ENCODE measurements at regions not wholly inside any gene's neighbourhood (a gene's known extent, or its start where the extent isn't known, plus 50 kb on each side); places are given as distances from the start of the nearest gene placed in this dataset.
"Not testable (repeated sequence)": the region's sequence is repeated elsewhere in the genome, so short reads cannot be mapped to it uniquely, and the experiment has no call there.

- H3K9me3 ChIP-seq (ENCODE audit: control insufficient read depth in 2 of 2, insufficient read depth in 1 of 2, low read length in 1 of 2): no peaks in the 10 kb centered on the region
- H3K4me1 ChIP-seq (ENCODE audit: control insufficient read depth in 2 of 2, insufficient read depth in 2 of 2, low read length in 2 of 2): no peaks in the 10 kb centered on the region
- 49% methylated on average over 1 of the region's 1 CpG for WGBS
- H3K27ac ChIP-seq (ENCODE audit: low read depth in 1 of 2, low read length in 1 of 2): no peak overlapping the region
- H3K36me3 ChIP-seq (ENCODE audit: control insufficient read depth in 2 of 2, insufficient read depth in 2 of 2, low read length in 1 of 2): no peaks in the 10 kb centered on the region
- no peak for DNase-seq (ENCODE audit: low read depth in 6 of 9, low spot score in 9 of 9)
- H3K4me3 ChIP-seq (ENCODE audit: low read length in 2 of 2): no peak overlapping the region
- H3K27me3 ChIP-seq (ENCODE audit: control insufficient read depth in 2 of 2, insufficient read depth in 1 of 2, low read length in 1 of 2): no peaks in the 10 kb centered on the region
These were observed 1185.8 kb upstream of the ALCAM start for GRCh38 chr3:104180906-104181305.

DNA sequence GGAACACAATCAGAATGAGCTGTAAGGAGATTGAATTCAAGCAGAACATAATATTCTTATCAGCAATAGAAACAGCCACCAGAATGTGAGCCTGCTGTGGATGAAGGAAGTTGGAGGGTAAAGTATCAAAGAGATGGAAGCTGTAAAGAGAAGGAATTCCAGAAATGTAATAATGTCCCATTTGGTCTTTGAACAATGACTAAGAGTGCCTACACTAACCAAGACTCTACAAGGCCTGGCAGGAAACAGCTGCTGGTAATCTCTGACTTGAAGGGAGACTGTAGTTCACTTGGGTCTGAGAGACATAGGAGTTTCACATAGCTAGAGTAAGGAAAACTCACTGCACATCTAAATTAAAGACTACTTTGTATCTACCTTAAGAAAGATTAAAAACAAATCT is 1176.0 kb upstream of the ALCAM start:
- no peaks in the 10 kb centered on the region for H3K27me3 ChIP-seq (ENCODE audit: control insufficient read depth in 2 of 2, insufficient read depth in 1 of 2, low read length in 1 of 2)
- no peaks in the 10 kb centered on the region for H3K36me3 ChIP-seq (ENCODE audit: control insufficient read depth in 2 of 2, insufficient read depth in 2 of 2, low read length in 1 of 2)
- H3K4me3 ChIP-seq (ENCODE audit: low read length in 2 of 2): no peak overlapping the region

GRCh38 chr3:104198131-104198530 is 1168.6 kb upstream of the ALCAM start:
- Histone ChIP-seq H3K27me3 (ENCODE audit: control insufficient read depth in 2 of 2, insufficient read depth in 1 of 2, low read length in 1 of 2) (no peaks in the 10 kb centered on the region), H3K27ac (ENCODE audit: low read depth in 1 of 2, low read length in 1 of 2) (no peak overlapping the region), H3K4me3 (ENCODE audit: low read length in 2 of 2) (no peak overlapping the region), H3K9me3 (ENCODE audit: control insufficient read depth in 2 of 2, insufficient read depth in 1 of 2, low read length in 1 of 2) (no peaks in the 10 kb centered on the region), H3K36me3 (ENCODE audit: control insufficient read depth in 2 of 2, insufficient read depth in 2 of 2, low read length in 1 of 2) (no peaks in the 10 kb centered on the region), H3K4me1 (ENCODE audit: control insufficient read depth in 2 of 2, insufficient read depth in 2 of 2, low read length in 2 of 2) (no peaks in the 10 kb centered on the region)
- 29% methylated on average over 2 of the region's 2 CpGs for WGBS
- no peak for DNase-seq (ENCODE audit: low read depth in 6 of 9, low spot score in 9 of 9)

More for the DNA sequence above, 1176.0 kb upstream of the ALCAM start:
- no peak for DNase-seq (ENCODE audit: low read depth in 6 of 9, low spot score in 9 of 9)
- H3K27ac ChIP-seq (ENCODE audit: low read depth in 1 of 2, low read length in 1 of 2): no peak overlapping the region
- no peaks in the 10 kb centered on the region for H3K4me1 ChIP-seq (ENCODE audit: control insufficient read depth in 2 of 2, insufficient read depth in 2 of 2, low read length in 2 of 2)
- H3K9me3 ChIP-seq (ENCODE audit: control insufficient read depth in 2 of 2, insufficient read depth in 1 of 2, low read length in 1 of 2): peaks cover 0 to 8% of the 10 kb centered on the region in 2 donors

GRCh38 chr3:104206925-104207324 is 1159.8 kb upstream of the ALCAM start:
- no peaks in the 10 kb centered on the region for H3K9me3 ChIP-seq (ENCODE audit: control insufficient read depth in 2 of 2, insufficient read depth in 1 of 2, low read length in 1 of 2)
- H3K36me3 ChIP-seq (ENCODE audit: control insufficient read depth in 2 of 2, insufficient read depth in 2 of 2, low read length in 1 of 2): no peaks in the 10 kb centered on the region
- H3K4me3 ChIP-seq (ENCODE audit: low read length in 2 of 2): no peak overlapping the region
- no peak overlapping the region for H3K27ac ChIP-seq (ENCODE audit: low read depth in 1 of 2, low read length in 1 of 2)
- no peaks in the 10 kb centered on the region for H3K27me3 ChIP-seq (ENCODE audit: control insufficient read depth in 2 of 2, insufficient read depth in 1 of 2, low read length in 1 of 2)
- DNase-seq (ENCODE audit: low read depth in 6 of 9, low spot score in 9 of 9): no peak
- H3K4me1 ChIP-seq (ENCODE audit: control insufficient read depth in 2 of 2, insufficient read depth in 2 of 2, low read length in 2 of 2): no peaks in the 10 kb centered on the region
- 90% methylated on average over 2 of the region's 2 CpGs for WGBS

DNA sequence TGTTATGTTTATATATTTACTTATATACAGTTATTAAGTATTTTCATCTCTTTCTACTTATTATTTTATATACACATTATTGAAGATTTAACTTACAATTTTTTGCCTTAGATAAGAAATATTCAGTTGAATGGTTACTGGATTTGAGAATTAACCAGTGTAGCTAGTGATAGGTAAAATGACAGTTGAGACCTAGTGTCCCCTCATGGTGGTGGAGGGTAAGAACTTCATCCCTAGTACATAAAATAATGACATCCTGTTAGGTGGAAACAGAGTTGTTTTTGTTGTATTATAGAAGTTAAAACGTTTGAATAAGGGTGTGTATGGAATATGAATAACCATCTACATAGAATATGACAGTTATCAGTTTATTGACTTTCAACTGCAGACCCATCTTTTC is 1152.4 kb upstream of the ALCAM start:
- no peaks in the 10 kb centered on the region for H3K36me3 ChIP-seq (ENCODE audit: control insufficient read depth in 2 of 2, insufficient read depth in 2 of 2, low read length in 1 of 2)
- no peaks in the 10 kb centered on the region for H3K9me3 ChIP-seq (ENCODE audit: control insufficient read depth in 2 of 2, insufficient read depth in 1 of 2, low read length in 1 of 2)
- no peaks in the 10 kb centered on the region for H3K27me3 ChIP-seq (ENCODE audit: control insufficient read depth in 2 of 2, insufficient read depth in 1 of 2, low read length in 1 of 2)
- H3K27ac ChIP-seq (ENCODE audit: low read depth in 1 of 2, low read length in 1 of 2): no peak overlapping the region
- no peaks in the 10 kb centered on the region for H3K4me1 ChIP-seq (ENCODE audit: control insufficient read depth in 2 of 2, insufficient read depth in 2 of 2, low read length in 2 of 2)
- WGBS: 44% methylated on average over 1 of the region's 1 CpG
- H3K4me3 ChIP-seq (ENCODE audit: low read length in 2 of 2): no peak overlapping the region
- no peak for DNase-seq (ENCODE audit: low read depth in 6 of 9, low spot score in 9 of 9)

DNA sequence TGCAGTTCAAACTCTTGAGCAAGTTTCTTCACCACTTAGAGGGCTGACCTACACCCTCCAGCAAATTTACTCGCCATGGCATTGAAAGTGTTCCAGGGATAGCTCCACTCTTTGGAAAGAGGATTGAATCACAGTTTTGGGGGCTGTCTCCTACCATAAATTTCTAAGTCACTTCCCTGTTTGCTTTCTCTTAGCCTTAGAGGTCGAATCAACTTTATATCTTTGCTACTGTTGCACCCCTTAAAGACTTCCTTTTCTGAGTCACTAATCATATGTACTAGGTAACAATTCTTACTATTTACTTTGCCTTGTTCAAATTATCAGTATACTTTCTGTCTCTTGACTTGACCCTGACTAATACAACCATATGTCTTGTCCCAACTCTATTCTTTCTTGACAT is 1151.8 kb upstream of the ALCAM start:
- H3K9me3 ChIP-seq (ENCODE audit: control insufficient read depth in 2 of 2, insufficient read depth in 1 of 2, low read length in 1 of 2): no peaks in the 10 kb centered on the region
- WGBS: 81% methylated on average over 2 of the region's 2 CpGs

GRCh38 chr3:104219046-104219445 is 1147.7 kb upstream of the ALCAM start:
- not testable (repeated sequence) for H3K36me3 ChIP-seq (ENCODE audit: control insufficient read depth in 2 of 2, insufficient read depth in 2 of 2, low read length in 1 of 2); H3K27me3 ChIP-seq (ENCODE audit: control insufficient read depth in 2 of 2, insufficient read depth in 1 of 2, low read length in 1 of 2); DNase-seq (ENCODE audit: low read depth in 6 of 9, low spot score in 9 of 9); H3K9me3 ChIP-seq (ENCODE audit: control insufficient read depth in 2 of 2, insufficient read depth in 1 of 2, low read length in 1 of 2); H3K4me3 ChIP-seq (ENCODE audit: low read length in 2 of 2); H3K4me1 ChIP-seq (ENCODE audit: control insufficient read depth in 2 of 2, insufficient read depth in 2 of 2, low read length in 2 of 2); H3K27ac ChIP-seq (ENCODE audit: low read depth in 1 of 2, low read length in 1 of 2)
- 94% methylated on average over 2 of the region's 2 CpGs for WGBS

More for the DNA sequence above, 1151.8 kb upstream of the ALCAM start:
- Histone ChIP-seq H3K27me3 (ENCODE audit: control insufficient read depth in 2 of 2, insufficient read depth in 1 of 2, low read length in 1 of 2) (no peaks in the 10 kb centered on the region), H3K4me3 (ENCODE audit: low read length in 2 of 2) (no peak overlapping the region), H3K36me3 (ENCODE audit: control insufficient read depth in 2 of 2, insufficient read depth in 2 of 2, low read length in 1 of 2) (no peaks in the 10 kb centered on the region), H3K4me1 (ENCODE audit: control insufficient read depth in 2 of 2, insufficient read depth in 2 of 2, low read length in 2 of 2) (no peaks in the 10 kb centered on the region), H3K27ac (ENCODE audit: low read depth in 1 of 2, low read length in 1 of 2) (no peak overlapping the region)
- no peak for DNase-seq (ENCODE audit: low read depth in 6 of 9, low spot score in 9 of 9)

DNA sequence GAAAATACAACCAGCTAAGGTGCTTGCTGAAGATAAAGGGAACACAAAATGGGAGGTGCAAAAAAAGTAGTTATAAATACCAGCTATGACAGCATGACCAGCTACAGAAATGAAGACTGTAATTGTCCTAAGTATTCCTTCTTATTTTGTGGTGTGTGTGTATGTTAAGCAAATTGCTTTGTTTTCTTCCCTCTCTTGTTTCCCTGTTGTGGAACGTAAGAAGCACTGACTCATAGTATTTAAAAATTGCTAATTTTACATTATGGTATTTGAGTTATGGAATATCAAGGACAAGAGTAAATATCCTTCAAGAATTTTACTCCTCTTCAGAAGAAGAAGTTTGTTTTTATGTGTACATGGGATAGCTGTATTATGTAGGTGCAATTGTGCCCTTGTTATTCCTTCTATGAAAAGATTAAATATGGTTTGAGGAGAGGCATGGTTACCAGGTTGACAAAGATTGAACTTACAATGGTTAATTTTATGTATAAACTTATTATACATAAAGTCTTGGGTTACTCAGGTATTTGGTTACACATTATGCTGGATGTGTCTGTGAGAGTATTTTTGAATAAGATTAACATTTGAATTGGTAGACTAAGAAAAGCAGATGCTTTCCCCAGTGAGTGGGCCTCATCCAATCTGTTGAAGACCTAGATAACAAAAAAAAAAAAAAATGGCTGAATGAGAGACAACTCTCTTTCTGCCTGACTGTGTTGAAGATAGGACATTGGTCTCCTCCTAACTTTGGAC is 1132.1 kb upstream of the ALCAM start:
- Histone ChIP-seq H3K36me3 (ENCODE audit: control insufficient read depth in 2 of 2, insufficient read depth in 2 of 2, low read length in 1 of 2) (no peaks in the 10 kb centered on the region), H3K9me3 (ENCODE audit: control insufficient read depth in 2 of 2, insufficient read depth in 1 of 2, low read length in 1 of 2) (no peaks in the 10 kb centered on the region), H3K4me1 (ENCODE audit: control insufficient read depth in 2 of 2, insufficient read depth in 2 of 2, low read length in 2 of 2) (no peaks in the 10 kb centered on the region), H3K27me3 (ENCODE audit: control insufficient read depth in 2 of 2, insufficient read depth in 1 of 2, low read length in 1 of 2) (no peaks in the 10 kb centered on the region), H3K27ac (ENCODE audit: low read depth in 1 of 2, low read length in 1 of 2) (no peak overlapping the region), H3K4me3 (ENCODE audit: low read length in 2 of 2) (no peak overlapping the region)
- 96% methylated on average over 1 of the region's 1 CpG for WGBS
- DNase-seq (ENCODE audit: low read depth in 6 of 9, low spot score in 9 of 9): no peak

DNA sequence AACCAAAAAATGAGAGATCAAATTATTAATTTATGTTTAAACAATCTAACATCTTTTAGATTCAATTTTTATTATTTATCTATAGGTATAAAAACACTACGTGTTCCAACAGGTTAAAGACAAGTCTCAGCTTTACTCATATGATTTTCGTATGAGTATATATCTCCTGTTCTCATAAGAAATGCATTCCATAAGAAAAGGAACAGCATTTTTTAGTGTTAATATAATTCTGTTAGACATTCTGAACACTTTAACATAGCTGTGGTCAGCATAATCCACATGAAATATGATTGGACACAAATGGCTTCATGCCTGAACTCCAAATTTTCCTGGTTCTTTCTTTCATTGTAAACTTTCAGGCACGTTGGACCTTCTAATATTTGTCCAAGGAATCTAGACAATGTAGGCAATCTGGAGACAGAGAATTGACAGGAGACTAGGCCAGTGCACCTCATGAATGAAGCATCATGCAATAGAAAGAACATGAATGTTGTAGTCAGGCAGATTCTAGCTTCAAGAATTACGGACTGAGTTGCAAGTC is 1122.0 kb upstream of the ALCAM start:
- Histone ChIP-seq H3K9me3 (ENCODE audit: control insufficient read depth in 2 of 2, insufficient read depth in 1 of 2, low read length in 1 of 2) (no peaks in the 10 kb centered on the region), H3K36me3 (ENCODE audit: control insufficient read depth in 2 of 2, insufficient read depth in 2 of 2, low read length in 1 of 2) (no peaks in the 10 kb centered on the region), H3K27ac (ENCODE audit: low read depth in 1 of 2, low read length in 1 of 2) (no peak overlapping the region), H3K27me3 (ENCODE audit: control insufficient read depth in 2 of 2, insufficient read depth in 1 of 2, low read length in 1 of 2) (no peaks in the 10 kb centered on the region), H3K4me3 (ENCODE audit: low read length in 2 of 2) (no peak overlapping the region), H3K4me1 (ENCODE audit: control insufficient read depth in 2 of 2, insufficient read depth in 2 of 2, low read length in 2 of 2) (no peaks in the 10 kb centered on the region)
- DNase-seq (ENCODE audit: low read depth in 6 of 9, low spot score in 9 of 9): no peak
- 71% methylated on average over 4 of the region's 4 CpGs for WGBS
